HCT116 (cell line): ENCODE measurements at regions not wholly inside any gene's neighbourhood (a gene's known extent, or its start where the extent isn't known, plus 50 kb on each side); places are given as distances from the start of the nearest gene placed in this dataset.

Experiments
- ATAC-seq: fragments of 200-7000 bp; cut with Tn5 transposase; 2 replicates; pipeline ENCODE4 v1.9.1; 2020; ENCODE audit warnings: mild to moderate bottlenecking, moderate library complexity
- BruUV-seq: library from RNA; stranded (reverse); fragments of 400-500 nt; replicated peaks from 2 replicates; lab custom pipeline; 2021; lab: Mats Ljungman, UMichigan
- CTCF ChIA-PET: fragments of 300-600 bp; sonication (Branson Sonifier 250); formaldehyde crosslinking; loops from one replicate; lab custom pipeline; 2021; ENCODE audit warnings: antibody characterized with exemption; lab: Charles Lee
- POLR2A ChIA-PET: fragments of 300-600, 350-600 bp; sonication (Branson Sonifier 250); formaldehyde crosslinking; loops from one replicate; lab custom pipeline; 2021; ENCODE audit warnings: antibody characterized with exemption; lab: Charles Lee
- RAD21 ChIA-PET, 2 experiments: fragments of 300-600 bp; sonication (Branson Sonifier 250); formaldehyde crosslinking; loops; one replicate each; lab custom pipeline; 2023; ENCODE audit warnings: low total read pairs in 2 of 2; ENCODE audit not compliant: uncharacterized antibody in 2 of 2, unreplicated experiment in 2 of 2, low non-redundant PET in 1 of 2; lab: Charles Lee
- DNase-seq: peaks from one replicate; pipeline ENCODE4 v3.0.0-alpha.2; 2010; ENCODE audit warnings: low read depth, low spot score
- H2AFZ ChIP-seq: fragments of 200-600 bp; shearing (Covaris generic), sonication (generic); 2 replicates; pipeline ENCODE4 v1.6.1; 2017; ENCODE audit warnings: low read depth, mixed run types, mixed read lengths, antibody characterized with exemption, low read length; ENCODE audit not compliant: poor library complexity, severe bottlenecking
- H3K27ac ChIP-seq: 2 replicates; pipeline ENCODE4 v1.5.1; 2012; ENCODE audit warnings: low read depth, low read length
- H3K27me3 ChIP-seq: fragments of 200-600 bp; sonication (generic); 2 replicates; pipeline ENCODE4 v1.6.1; 2016; ENCODE audit warnings: mixed run types, low read length, mixed read lengths; ENCODE audit not compliant: insufficient read depth
- H3K36me3 ChIP-seq, 2 experiments: fragments of 200-500 bp in 1 of 2; fragments of 200-600 bp in 1 of 2; sonication (Bioruptor generic) in 1 of 2; sonication (generic) in 1 of 2; 2 replicates each; pipeline versions ENCODE4 v1.5.1 to v1.6.1; 2014 to 2016; ENCODE audit warnings: low read length in 2 of 2, inconsistent platforms in 1 of 2, mixed read lengths in 1 of 2, mixed run types in 1 of 2; ENCODE audit not compliant: insufficient read depth in 2 of 2, control insufficient read depth in 1 of 2
- H3K4me1 ChIP-seq, 2 experiments: fragments of 200-600 bp in 1 of 2; sonication (generic) in 1 of 2; 2 replicates each; pipeline versions ENCODE4 v1.5.1 to v1.6.1; 2012 to 2017; ENCODE audit warnings: low read length in 2 of 2, inconsistent platforms in 1 of 2, mild to moderate bottlenecking in 1 of 2, mixed read lengths in 1 of 2, mixed run types in 1 of 2, moderate library complexity in 1 of 2; ENCODE audit not compliant: insufficient read depth in 2 of 2, control insufficient read depth in 1 of 2
- H3K4me2 ChIP-seq: fragments of 200-600 bp; sonication (generic); 2 replicates; pipeline ENCODE4 v1.6.1; 2017; ENCODE audit warnings: mixed run types, low read length, mixed read lengths
- H3K4me3 ChIP-seq, 2 experiments: fragments of 200-600 bp in 1 of 2; sonication (generic) in 1 of 2; replicated peaks in 1 of 2; 2 replicates each; pipeline ENCODE4 v1.5.1; 2011 to 2016; ENCODE audit warnings: low read length in 2 of 2, control low read depth in 1 of 2, low read depth in 1 of 2, mild to moderate bottlenecking in 1 of 2, mixed read lengths in 1 of 2, mixed run types in 1 of 2
- H3K79me2 ChIP-seq: fragments of 200-600 bp; sonication (generic); 2 replicates; pipeline ENCODE4 v1.6.1; 2017; ENCODE audit warnings: mild to moderate bottlenecking, mixed run types, low read length, moderate library complexity, mixed read lengths; ENCODE audit not compliant: insufficient read depth
- H3K9ac ChIP-seq: fragments of 200-600 bp; sonication (generic); 2 replicates; pipeline ENCODE4 v1.6.1; 2016; ENCODE audit warnings: low read length, mixed read lengths
- H3K9me2 ChIP-seq: fragments of 200-600 bp; sonication (generic), shearing (Covaris generic); 2 replicates; pipeline ENCODE4 v1.6.1; 2017; ENCODE audit warnings: mixed run types, mild to moderate bottlenecking, moderate library complexity; ENCODE audit not compliant: insufficient read depth
- H3K9me3 ChIP-seq, 2 experiments: fragments of 200-500 bp in 1 of 2; fragments of 200-600 bp in 1 of 2; sonication (Bioruptor generic) in 1 of 2; sonication (generic) in 1 of 2; 2 replicates each; pipeline ENCODE4 v1.6.1; 2014 to 2017; ENCODE audit warnings: low read length in 2 of 2, mixed read lengths in 2 of 2, inconsistent platforms in 1 of 2, low read depth in 1 of 2, mild to moderate bottlenecking in 1 of 2, mixed run types in 1 of 2, moderate library complexity in 1 of 2; ENCODE audit not compliant: control insufficient read depth in 1 of 2, insufficient read depth in 1 of 2
- H4K20me1 ChIP-seq: fragments of 200-600 bp; sonication (generic), shearing (Covaris generic); 2 replicates; pipeline ENCODE4 v1.6.1; 2017; ENCODE audit warnings: mixed run types, mild to moderate bottlenecking, moderate library complexity; ENCODE audit not compliant: insufficient read depth
- CEBPB ChIP-seq: IDR thresholded peaks from 2 replicates; pipeline ENCODE4 v1.6.1; 2012; ENCODE audit warnings: low read depth
- EZH2 ChIP-seq: fragments of 200-600 bp; sonication (generic); IDR thresholded peaks from 2 replicates; pipeline ENCODE4 v1.6.1; 2017; ENCODE audit warnings: antibody characterized with exemption, mixed run types
- REST ChIP-seq: IDR thresholded peaks from 2 replicates; pipeline ENCODE4 v1.6.1; 2012; ENCODE audit warnings: low read depth
- TCF7L2 ChIP-seq: IDR thresholded peaks from 2 replicates; pipeline ENCODE4 v1.7.0; 2011; ENCODE audit warnings: borderline replicate concordance, inconsistent platforms; ENCODE audit not compliant: insufficient read depth, insufficient read length; ENCODE audit errors: extremely low read depth
- YY1 ChIP-seq: IDR thresholded peaks from 2 replicates; pipeline ENCODE4 v1.6.1; 2011; ENCODE audit warnings: low read length, low read depth, moderate library complexity, mild to moderate bottlenecking; ENCODE audit not compliant: insufficient replicate concordance; ENCODE audit errors: extremely low read depth
- ZFX ChIP-seq: fragments of 450-650 bp; IDR thresholded peaks from 2 replicates; pipeline ENCODE4 v1.6.1; 2017
- ZNF274 ChIP-seq: fragments of 200-500 bp; sonication (Bioruptor generic); IDR thresholded peaks from 2 replicates; pipeline ENCODE4 v1.6.1; 2014; ENCODE audit warnings: mild to moderate bottlenecking, low read depth, low read length, inconsistent platforms
- intact Hi-C: fragments of 100-400 bp; cut with micrococcal nuclease; formaldehyde crosslinking; loops from 2 replicates; pipeline ENCODE4 v1.10.0; 2022

- H3K27me3 ChIP-seq: no peaks in the 10 kb centered on the region
- no peaks in the 10 kb centered on the region for H3K79me2 ChIP-seq
- no peak for TF ChIP-seq YY1
- TF ChIP-seq ZFX: no peak
- TF ChIP-seq EZH2: no peak
- TF ChIP-seq ZNF274: no peak
- TF ChIP-seq CEBPB: no peak
- TF ChIP-seq REST: no peak
- no peak for TF ChIP-seq TCF7L2
- TF ChIP-seq, all 23 proteins: peak for 0
- POLR2A ChIA-PET: no interaction called here
- ATAC-seq: no peak
- CTCF ChIA-PET: no interaction called here
- BruUV-seq: no TSS peak
- Histone ChIP-seq H3K9ac (no peak overlapping the region), H2AFZ (no peak overlapping the region), H3K27ac (no peak overlapping the region), H3K4me3 (no peak overlapping the region), H3K4me2 (no peak overlapping the region), H3K4me1 (no peaks in the 10 kb centered on the region), H3K36me3 (no peaks in the 10 kb centered on the region), H3K9me2 (no peaks in the 10 kb centered on the region), H4K20me1 (no peaks in the 10 kb centered on the region; the same call in 1 of the 2 replicates), H3K9me3 (peaks cover 0 to 4% of the 10 kb centered on the region in 2 experiments; a peak in 1 of 4 replicates)
- intact Hi-C loops: no loop called here
- no peak for DNase-seq
- RAD21 ChIA-PET: no interaction called here
Measured at GRCh38 chr13:80931118-80931517, 590.2 kb upstream of the SPRY2 start.
